T-helper 2 cell (primary cell): ENCODE measurements at regions not wholly inside any gene's neighbourhood (a gene's known extent, or its start where the extent isn't known, plus 50 kb on each side); places are given as distances from the start of the nearest gene placed in this dataset.
"Not testable (repeated sequence)": the region's sequence is repeated elsewhere in the genome, so short reads cannot be mapped to it uniquely, and the experiment has no call there.

ENCODE experiments used
- DNase-seq, 5 experiments: peaks; one replicate each; pipeline versions ENCODE4 v3.0.0 to v3.0.0-alpha.2; 2012 to 2022

DNA sequence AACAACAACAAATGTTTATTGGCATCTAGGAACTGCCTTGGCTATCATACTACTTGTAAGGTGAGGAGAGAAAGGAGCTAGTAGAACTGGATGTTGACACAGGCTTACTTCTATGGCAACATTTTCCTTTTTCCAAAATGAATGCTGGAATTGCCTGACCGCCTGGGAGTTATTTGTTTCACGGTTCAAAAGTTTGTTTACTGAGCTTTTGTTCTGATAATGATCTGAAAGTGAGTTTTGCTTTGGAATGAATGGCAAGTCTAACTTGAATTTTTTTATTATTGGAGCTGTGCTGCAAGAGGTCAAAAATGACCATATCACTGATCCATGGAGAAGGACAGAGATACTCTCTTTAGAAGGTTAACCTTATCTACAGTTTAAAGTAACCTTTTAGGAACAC, 183.5 kb upstream of the CAND1 start:
- no peak for DNase-seq

DNA sequence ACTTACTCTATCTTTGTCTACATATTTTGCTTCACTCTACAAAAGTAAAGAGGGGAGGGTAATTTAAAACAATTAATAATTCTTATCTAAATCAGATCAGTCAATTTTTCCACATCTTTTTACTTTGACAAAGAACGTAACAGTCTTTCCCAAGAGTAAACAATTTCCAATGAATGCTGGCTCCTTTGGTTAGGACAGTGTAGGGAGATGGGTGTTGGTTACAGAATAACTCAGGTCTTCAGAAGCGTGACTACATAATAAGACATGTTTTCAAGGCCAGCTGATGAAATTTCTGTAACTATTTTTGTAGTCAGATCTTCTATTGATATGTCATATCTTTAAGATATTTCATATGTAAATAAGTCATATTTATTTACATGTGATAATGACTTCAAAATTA, 183.0 kb upstream of the CAND1 start:
- no peak for DNase-seq

DNA sequence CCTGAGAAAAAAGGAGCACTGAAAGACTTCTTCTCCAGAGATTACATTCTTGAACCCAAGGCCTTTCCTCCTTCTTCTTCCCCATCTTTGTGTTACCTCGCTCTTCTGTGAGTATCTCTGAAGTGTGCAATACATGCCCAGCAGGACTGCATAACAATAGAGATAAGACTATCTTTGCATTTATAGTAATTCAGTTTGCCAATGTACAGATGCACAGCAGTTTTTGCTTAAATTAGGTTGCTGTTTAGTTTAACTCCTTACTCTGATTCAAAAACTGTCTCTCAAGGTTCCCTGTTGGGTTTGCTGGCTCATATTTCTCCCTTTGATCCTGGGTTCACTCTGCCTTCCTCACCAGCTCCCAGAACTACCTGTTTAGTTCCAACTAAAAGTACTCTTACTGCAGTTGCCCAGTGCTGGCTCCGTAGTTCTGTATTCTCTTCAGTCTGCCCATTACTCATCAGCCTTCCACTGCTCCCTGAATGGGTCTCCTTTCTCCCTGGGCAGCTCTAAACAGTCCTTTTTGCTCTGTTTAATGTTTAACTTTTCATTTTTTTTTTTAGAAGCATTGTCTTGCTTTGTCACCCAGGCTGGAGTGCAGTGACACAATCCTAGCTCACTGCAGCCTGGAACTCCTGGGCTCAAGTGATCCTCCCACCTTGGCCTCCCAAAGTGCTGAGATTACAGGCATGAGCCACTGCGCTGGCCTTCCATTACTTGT, 180.6 kb upstream of the CAND1 start:
- DNase-seq, result no peak

DNA sequence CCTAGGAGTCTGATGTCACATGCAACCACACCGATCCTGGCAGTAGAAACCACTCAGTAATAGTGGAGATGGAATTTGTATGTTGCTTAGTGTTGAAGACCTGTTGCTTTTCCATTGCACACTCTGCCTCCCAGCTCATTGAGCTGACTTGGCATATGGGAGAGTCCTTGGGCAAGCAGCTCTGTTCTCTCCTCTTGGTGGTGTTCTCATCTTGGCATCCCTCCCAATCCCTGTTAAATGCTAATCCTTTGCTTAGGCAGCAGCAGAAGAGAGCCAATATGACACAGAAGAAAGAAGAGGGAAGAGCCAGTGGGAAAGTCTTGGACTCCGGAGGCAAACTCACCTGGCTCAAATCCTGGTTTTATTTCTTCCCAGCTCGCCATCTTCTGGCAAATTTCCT, 178.0 kb upstream of the CAND1 start:
- DNase-seq, result no peak

DNA sequence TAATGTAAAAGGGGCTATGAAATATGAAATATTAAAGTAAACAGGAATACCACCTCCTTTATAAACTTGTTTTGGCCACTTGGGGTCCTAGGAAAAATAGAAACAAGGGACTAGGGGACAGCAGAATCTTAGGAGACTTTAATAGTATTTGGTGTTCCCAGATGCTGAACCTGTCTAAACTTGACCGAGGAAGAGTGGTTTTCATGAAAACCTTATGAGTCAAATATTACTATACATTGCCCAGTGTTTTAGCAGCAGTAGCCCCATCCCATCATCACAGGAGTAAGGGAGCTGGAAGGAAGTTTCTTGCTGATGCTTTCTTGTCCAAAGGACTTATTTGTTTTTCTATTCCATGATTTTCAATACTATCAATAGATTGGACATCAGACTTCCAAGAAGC, 177.5 kb upstream of the CAND1 start:
- no peak for DNase-seq

DNA sequence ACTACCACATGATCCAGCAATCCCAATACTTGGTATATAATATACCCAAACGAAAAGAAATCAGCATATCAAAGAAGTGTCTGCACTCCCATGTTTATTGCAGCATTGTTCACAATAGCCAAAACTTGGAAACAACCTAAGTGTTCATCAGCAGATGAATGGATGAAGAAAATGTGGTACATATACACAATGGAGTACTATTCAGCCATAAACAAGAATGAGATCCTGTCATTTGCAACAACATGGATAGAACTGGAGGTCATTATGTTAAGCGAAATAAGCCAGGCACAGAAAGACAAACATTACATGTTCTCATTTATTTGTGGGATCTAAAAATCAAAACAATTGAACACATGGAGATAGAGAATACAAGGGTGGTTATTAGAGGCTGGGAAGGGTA, 176.2 kb upstream of the CAND1 start:
- DNase-seq, result not testable (repeated sequence)

DNA sequence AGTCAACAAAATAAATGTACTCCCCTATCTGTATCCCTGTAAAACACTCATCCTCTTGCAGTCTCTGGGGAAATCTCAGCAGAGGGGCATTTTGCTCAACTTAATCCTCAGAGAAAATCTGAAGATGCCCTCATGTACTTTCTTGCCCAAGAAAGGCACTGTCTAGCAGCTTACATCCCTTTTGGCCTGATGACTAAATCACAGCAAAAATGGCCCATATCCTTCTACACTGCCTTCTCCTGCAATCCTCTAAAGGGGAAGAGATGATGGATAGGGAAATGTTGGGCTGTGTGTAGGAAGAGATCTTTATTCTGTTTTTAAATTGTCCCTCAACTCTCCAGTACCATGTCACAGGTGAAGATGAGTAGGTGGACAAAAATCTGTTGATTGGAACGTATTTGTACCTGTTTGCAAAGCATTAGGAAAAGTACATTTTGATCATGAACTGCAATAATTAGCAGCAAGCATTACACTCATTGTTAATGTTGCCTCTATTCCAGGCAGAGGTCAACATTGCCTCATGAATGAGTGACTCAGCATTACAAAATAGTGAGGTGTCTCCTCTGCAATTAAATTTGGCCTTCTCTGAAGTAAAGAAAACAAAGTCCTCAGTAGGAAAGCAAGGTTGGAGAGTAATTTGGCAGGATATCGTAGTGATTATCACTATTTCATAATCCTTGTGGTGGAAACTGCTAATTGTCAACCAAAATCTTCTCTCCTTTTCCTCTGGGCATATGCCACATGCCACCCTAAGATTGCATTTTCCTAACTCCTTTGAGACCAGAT, 172.4 kb upstream of the CAND1 start:
- DNase-seq, result no peak

DNA sequence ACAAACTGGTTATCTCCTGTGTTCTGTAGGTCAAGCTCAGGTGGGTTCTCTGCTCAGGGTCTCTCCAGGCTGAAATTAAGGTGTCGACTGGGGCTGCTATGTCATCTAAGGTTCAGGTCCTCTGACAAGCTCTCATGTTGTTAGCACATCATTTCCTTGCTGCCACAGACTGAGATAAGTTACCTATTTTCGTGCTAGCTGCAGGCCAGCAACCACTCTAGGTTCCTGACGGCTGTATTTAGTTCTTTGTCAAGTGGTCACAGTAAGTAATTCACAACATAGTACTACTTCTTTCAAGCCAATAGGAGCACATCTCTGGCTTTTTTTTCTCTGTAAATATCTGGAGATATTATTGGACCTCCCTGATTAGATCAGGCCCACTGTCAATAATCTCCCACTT, 169.3 kb upstream of the CAND1 start:
- no peak for DNase-seq

DNA sequence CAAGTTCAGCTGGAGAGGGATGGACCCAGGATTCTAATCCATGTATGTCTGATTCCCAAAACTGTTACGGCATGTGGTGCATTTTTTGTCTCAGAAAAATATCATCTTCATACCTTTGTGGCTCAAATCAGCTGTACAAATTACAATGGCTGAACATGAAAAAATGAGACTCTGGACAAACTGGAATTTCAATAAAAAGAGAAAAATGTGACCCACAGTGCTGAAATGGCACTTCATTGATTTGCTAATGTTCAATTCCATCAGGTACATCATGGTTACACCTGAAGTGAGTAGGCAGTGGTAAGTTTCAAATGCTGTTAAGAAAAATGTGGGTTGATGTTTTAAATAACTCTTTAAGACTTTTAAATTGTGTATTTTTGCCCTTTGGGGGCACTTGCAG, 165.6 kb upstream of the CAND1 start:
- no peak for DNase-seq

DNA sequence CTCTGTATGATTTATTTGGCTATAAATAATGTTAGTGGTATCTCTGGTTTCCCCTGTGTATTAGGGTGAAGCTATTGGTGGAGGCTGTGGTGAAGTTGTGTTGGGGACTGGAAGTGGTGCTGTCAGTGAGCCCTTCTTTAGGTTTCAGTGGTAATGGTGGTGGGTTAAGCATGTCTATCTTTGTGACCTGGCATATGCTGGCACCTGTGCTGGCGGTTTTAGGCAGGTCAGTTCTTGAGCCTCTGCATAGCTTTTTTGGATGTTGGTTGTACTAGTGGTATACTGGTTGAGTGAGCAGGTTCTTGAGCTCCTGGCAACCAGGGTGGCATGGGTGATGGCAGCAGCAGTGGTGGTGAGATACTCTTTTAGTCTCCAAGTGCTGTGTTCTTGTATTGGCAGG, 161.9 kb upstream of the CAND1 start:
- DNase-seq, result no peak

DNA sequence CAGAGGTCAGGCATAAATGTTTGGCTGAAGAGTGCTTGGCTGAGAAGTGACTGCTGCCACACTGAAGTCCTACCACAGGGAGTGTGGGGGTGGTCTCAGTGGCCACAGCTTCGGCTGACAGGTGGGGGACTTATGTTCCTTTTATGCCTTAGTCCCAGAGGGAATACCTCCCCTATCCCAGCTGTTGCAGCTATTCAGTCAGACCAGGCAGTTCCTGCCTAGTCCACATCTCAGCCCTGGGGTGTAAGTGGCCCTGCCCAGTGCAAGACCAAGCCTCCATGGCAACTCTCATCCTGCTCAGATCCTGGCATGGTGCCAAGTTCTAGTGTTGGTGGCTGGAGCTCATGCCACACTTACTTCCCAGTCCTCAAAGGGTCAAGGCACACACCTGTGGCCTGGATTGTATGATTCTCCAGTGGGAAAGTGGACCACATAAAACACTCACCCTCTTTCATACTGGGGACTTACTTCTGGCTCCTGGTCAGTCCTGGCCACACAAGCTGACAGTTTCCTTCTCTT, 161.3 kb upstream of the CAND1 start:
- DNase-seq, result no peak

DNA sequence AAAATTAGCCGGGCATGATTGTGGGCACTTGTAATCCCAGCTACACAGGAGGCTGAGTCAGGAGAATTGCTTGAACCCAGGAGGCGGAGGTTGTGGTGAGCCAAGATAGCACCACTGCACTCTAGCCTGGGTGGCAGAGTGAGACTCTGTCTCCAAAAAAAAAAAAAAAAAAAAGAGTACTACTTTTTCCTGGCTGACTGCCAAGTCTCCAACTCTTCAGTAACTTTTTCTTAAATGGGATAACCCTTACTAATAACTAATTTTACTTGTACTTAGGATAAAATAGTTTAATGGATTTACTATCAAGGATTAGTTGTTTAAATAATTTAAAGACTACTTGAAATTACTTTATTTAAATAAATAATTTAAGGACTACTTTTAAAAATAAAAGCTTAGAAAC, 158.8 kb upstream of the CAND1 start:
- DNase-seq, result not testable (repeated sequence)

DNA sequence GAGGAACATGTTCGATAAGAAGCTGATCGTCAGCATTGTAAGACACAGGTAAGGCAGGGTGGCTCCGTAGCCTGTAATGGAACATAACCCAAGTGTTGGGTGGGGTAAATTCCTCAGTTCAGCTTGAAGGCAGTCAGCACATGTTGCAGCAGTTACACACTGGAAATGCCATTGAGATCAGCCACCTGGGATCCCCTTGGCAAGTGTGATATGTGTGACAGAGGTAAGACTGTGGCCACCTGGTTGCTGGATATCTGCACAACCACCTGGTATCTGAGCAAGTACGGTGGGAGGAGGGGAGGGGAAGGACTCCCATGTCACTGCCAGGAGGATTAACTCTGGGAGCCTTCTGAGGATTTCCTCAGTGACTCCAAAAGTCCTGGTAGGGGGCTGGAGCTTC, 158.0 kb upstream of the CAND1 start:
- no peak for DNase-seq

DNA sequence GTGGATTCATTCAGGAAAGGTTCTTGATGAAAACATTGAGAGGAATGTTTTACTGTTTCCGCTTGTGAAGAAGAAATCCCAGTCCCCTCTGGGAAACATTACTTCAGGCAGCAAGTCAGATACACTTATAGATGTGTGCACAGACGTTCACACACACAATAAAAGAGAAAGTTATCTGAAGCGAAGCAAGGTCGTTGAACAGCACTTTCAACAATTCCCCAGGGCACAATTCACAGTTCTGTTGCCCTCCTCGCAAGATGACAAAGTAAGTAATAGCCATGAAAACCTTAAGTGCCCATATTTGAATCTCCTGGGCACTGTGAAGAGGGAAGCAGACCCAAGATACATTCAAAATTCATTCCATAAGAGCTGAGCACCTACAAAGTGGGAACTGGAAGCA, 156.6 kb upstream of the CAND1 start:
- DNase-seq, result no peak

DNA sequence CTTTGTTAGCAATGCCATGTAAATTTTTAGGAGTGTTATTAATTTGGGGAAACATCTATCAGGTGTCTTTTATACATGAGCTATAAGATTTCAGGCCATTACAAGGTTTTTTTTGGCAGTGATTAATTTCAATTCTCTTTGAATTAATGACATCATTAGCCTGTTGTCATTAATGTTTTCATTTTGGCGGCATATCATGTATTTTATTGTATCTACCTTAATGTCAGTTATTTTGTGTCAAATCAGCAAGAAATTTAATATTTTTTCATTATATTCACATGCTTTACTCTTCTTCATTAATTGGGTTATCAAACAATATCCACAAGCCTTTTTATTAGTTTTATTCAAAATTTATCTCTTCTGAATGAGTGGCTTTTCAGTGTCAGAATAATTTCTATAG, 153.0 kb upstream of the CAND1 start:
- DNase-seq, result no peak

DNA sequence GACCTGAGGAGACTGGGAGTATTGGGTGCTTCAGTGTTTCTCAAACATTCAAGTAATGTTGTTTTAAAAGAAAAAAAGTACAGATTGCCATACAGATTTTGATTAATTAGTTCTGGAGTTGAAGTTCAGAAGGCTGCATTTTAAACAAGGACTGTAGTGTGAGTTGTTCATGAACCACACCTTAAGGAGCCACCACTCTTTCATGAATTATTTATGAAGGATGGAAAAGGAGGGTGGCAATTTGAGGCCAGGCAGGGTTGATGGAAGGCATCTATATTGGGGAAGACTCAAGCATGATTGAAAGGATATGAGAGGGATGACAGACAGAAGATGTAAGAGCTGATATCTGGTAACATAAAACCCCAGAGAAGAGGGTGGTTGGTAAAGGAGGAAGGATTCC, 146.6 kb upstream of the CAND1 start:
- no peak for DNase-seq

DNA sequence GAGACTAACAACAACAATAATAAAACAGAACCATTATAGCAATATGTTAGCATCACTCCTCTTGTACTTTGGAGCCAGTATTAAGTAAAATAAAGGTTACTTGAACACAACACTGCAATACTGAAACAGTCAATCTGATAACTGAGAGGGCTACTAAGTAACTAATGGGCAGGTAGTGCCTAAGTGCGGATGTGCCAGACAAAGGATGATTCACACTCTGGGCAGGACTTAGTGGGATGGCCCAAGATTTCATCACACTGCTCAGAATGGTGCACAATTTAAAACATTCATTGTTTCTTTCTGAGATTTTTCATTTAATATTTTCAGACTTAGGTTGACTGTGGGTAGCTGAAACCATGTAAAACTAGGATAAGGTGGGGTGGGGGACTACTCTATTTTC, 131.9 kb upstream of the CAND1 start:
- no peak for DNase-seq

DNA sequence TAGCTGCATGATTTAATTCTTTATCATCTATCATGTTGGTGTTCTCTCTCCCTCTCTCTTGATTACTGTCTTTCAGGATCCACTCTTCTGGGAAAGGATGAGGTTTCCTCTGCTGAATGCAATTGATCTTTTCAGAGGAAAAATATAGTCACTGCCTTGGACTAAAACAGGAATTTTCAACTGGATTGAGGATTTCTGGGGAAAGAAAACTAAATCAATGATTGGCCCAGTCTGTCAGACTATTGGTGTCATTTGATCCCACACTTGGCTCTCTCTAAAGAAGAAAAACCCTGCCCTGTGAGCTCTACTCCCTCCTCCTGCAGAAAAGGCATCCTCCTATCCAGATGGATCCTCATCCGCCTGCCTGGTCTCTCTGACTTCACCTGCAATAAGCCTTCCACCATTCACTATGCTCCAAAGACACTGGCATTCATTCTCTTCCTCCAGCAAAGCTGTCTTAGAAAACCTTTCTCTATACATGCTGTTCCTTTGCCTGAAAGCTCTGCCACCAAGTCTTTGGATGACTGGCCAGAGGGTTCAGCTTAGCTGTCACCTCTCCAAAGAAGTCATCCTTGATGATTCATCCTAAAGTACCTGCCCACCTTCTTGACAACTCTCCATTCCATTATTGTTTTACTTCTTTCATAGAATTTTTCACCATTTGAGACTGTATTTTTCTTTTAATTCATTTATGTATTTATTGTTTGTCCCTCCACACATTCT, 127.7 kb upstream of the CAND1 start:
- DNase-seq, result no peak

DNA sequence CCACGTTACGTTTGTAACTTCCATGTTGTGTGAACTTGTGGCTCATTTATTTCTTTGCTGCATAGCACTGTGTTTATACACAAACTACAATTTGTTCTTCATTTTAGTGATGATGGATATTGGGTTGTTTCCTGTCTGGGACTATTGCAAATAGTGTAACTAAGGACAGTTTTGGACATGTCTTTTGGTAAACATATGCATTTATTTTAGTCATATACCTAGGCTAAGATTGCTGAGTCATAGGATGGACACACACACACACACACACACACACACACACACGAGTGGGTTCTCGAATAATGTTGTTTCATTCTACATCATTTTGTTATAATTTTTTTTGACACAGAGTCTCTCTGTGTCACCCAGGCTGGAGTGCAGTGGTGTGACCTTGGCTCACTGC, 123.5 kb upstream of the CAND1 start:
- no peak for DNase-seq

DNA sequence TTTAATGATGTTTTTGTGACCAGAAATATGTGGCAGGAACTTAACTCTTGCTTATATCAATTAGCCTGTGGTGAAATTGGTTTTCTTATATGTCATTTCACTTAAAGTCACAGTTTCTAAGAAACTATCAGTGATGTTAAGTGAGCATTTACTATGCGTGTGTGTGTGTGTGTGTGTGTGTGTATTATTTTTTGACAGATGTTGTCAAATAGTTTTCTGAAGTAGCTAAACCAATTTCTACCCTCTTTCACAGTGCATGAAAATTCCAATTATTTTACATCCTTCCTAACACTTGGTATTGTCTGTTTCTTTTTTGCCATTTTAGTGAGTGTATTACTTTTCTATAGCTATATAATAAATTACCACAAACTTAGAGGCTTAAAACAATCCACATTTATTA, 122.1 kb upstream of the CAND1 start:
- DNase-seq, result no peak

DNA sequence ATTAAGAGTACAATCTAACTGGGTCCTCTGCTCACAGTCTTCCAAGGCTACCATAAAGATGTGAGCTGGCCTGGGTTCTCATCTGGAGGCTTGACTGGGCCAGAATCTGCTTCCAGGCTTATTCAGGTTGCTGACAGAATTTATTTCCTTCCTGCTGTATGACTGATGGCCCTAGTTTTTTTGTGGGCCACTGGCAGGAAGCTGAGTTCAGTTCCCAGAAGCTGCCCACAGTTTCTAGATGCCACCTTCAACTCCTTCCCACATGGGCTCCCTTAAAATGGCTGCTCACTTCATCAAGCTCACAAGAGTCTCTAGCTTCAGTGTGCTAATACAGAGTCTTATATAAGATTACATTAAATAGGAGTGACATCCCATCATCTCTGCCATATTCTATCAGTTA, 121.7 kb upstream of the CAND1 start:
- DNase-seq, result peak in 1 of 5 experiments; percentile 1

DNA sequence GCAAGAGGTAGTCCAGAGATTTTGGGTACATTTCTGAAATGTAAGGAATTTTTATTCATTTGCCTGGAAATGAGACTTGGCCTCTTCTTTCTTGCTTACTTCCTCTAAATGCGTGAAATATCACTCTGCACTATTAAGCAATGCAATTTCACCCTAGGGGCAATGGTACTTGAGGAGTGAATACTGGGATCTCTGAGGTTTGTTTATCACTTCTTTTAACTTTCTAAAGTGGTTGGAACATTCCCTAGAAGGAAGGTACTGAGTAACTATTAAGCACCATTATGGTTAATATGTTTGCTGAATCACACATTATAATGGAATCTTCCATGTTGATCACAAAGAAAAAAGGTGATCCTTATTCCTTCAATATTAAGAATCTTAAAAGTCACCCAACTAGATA, 120.9 kb upstream of the CAND1 start:
- DNase-seq, result no peak

DNA sequence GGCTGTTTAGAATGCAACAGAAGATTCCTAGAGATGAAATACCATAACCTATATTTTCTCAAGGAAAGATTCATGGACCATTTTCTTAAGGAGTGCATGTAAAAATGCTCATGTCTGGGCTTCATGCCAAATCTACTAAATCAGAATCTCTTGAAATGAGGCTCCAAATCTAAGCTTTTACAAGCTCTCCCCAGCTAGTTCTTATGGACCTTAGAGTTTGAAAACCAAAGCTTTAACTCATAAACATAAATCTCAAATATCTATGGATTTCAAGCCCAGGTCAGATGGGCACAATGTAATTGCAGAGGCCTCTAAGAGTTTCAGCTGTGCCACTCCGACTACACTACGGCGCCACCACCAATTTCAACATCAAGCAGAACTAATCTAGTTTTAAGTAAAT, 117.3 kb upstream of the CAND1 start:
- no peak for DNase-seq

DNA sequence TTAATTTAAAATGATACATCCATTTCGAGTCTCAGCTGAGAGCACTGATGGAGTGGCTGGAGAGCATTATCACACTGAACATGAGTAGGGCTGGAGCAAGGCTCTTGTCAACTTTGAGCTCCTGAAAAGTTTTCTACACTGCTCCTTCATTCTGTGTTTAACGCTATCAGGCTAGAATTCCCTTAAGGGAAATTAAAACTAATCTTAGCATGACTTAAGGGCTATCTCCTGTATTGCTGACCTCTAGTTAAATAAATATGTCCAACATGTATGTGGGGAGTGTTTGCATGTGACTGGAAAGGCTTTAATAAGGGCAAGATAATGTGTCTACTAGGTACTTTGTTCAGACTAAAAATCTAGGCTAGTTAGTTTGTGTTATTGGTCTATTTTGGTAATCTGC, 116.7 kb upstream of the CAND1 start:
- DNase-seq, result no peak
